ENCODE measurements at regions not wholly inside any gene's neighbourhood (a gene's known extent, or its start where the extent isn't known, plus 50 kb on each side); places are given as distances from the start of the nearest gene placed in this dataset.

DNA sequence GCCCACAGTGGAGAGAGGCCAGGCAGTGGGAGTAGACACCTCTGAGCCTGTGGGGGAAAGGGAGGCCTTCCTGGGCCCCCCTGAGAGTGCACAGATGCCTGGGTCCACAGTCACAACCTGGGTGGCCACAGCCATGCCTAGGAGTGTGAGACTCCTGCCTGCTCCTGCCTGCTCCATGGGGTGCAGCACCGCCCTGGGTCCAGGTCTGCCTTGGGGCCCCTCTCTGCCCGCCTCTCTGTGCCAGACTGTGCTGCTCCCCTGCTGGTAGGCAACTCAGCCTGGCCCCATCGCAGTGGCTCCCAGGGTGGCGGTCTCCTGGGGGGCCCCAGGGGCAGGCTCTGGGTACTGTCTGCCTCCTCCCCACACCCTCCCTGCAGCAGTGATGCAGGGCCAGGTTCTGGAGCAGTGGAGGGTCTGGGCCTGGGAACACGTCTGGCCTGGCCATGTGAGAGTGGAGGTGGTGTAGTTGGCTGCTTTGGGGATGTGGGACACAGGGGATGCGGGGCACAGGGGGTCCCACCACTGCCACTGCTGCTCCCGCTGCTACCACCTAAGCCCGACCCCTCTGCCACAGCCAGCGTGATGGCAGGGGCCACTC lies 60.1 kb upstream of the DLX2 start:
- intact Hi-C loops (cut with DNase I), result no loop called here
- FAIRE-seq (no peak), ATAC-seq (no peak), DNase-seq (peak in 1 of 6 donors; percentile 48)
- no peaks in the 10 kb centered on the region for H3K4me1 ChIP-seq
- no peaks in the 10 kb centered on the region for H3K27me3 ChIP-seq
- TF ChIP-seq CTCF (IDR thresholded peaks at IDR 0.05), result no peak
- H3K4me3 ChIP-seq, result no peak overlapping the region
- H3K36me3 ChIP-seq, result no peaks in the 10 kb centered on the region
- H3K9me3 ChIP-seq, result no peaks in the 10 kb centered on the region
- 90 to 94% methylated on average over 7 to 9 of the region's 9 CpGs for WGBS, 2 donors
- H3K27ac ChIP-seq, result no peak overlapping the region

DNA sequence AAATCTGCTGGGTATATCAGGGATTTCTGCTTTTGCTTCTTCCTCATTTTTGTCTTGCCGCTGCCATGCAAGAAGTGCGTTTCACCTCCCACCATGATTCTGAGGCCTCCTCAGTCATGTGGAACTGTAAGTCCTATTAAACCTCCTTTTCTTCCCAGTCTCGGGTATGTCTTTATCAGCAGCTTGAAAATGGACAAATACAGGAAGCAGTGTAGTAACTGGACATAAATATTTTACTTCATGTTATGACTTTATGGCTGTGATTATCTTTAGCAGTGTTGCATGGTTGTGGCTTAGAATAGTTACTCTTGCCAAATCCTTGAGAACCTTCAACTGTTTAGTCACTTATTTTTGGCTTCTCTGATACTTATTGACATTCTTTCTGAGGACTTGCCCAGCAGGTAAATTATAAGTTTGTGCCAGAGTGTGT lies 66.2 kb upstream of the DLX2 start:
- no peak for TF ChIP-seq CTCF (IDR thresholded peaks at IDR 0.05)
- Histone ChIP-seq H3K36me3 (no peaks in the 10 kb centered on the region), H3K4me3 (no peak overlapping the region), H3K27ac (no peak overlapping the region), H3K9me3 (no peaks in the 10 kb centered on the region), H3K4me1 (peaks cover 10 to 11% (median 11%) of the 10 kb centered on the region in 3 donors), H3K27me3 (no peaks in the 10 kb centered on the region)
- DNase-seq (no peak), FAIRE-seq (peak; percentile 43), ATAC-seq (peak; percentile 35 to 68 (median 38))
- WGBS, 2 donors, result 39 to 47% methylated on average over 3 of the region's 3 CpGs
- intact Hi-C loops (cut with DNase I), result no loop called here

DNA sequence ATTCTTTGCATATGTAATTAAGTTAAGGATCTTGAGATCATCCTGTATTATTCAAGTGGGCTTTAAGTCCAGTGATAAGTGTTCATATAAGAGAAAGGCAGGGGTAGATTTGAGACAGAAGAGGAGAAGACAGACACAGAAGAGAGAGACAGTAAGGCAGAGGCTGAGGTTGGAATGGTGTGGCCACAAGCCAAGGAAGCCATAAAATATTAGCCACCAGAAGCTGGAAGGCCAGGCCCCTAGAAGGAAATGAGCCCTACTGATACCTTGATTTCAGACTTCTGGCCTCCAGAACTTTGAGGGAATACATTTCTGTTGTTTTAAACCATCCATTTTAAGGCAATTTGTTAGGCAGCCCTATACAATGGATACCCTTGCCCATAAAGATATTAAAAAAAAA lies 66.9 kb upstream of the DLX2 start:
- no peak for DNase-seq
- no peak overlapping the region for H3K27ac ChIP-seq
- intact Hi-C loops (cut with DNase I), result loop anchor here in 2 of 3 donors (5.0 to 10.0 kb wide), 2 partner anchors 293 to 295 kb away; no protein-coding TSS in a partner anchor

DNA sequence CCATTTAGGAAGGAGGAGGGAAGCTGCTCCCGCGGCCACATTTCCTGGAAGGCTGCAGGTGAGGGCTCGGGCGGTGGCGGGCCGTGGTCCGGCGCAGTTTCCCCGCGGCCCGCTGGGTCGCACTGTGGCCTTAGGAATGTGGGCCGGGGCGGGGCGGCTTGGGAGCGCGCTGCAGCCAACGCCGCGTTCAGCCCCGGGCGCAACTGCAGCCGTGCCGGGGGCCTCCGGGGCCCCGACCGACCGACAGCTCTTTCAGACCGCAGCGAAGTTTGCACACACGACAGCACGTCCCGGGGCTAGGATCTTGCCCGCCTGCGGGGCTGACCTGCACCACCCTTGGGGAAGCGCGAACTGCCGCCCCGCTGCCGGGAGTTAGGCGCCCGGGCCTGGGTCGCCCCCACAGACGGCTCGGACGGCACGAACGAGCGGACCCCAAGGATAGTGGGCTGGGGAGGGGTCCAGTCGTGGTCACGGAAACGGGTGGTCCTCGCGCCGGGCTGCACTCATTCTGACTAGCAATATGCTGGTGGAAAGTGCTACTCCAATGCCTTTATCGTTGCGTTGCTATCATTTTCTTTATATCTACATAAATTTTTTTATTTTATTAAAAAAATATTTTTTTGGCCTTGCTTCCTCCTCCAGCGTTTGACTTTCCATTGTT lies 69.9 kb upstream of the DLX2 start:
- intact Hi-C loops (cut with DNase I), result loop anchor here in 2 of 3 donors (5.0 to 10.0 kb wide), 2 partner anchors 290 to 292 kb away; no protein-coding TSS in a partner anchor
- Histone ChIP-seq H3K4me3 (peak overlapping the region; percentile 29 to 68 (median 58)), H3K27me3 (no peaks in the 10 kb centered on the region), H3K36me3 (no peaks in the 10 kb centered on the region), H3K27ac (no peak overlapping the region), H3K4me1 (peaks cover 10 to 11% (median 11%) of the 10 kb centered on the region in 3 donors), H3K9me3 (no peaks in the 10 kb centered on the region)
- peak; percentile 42 to 89 (median 79) for TF ChIP-seq CTCF (IDR thresholded peaks at IDR 0.05)
- ATAC-seq, result peak; percentile 99 to 100 (median 100)
- WGBS, 2 donors, result 1% methylated on average over 51 to 58 of the region's 58 CpGs
- DNase-seq, result peak; percentile 69 to 93 (median 83)
- no peak for FAIRE-seq

More for the DNA sequence above, 66.9 kb upstream of the DLX2 start:
- TF ChIP-seq CTCF (IDR thresholded peaks at IDR 0.05), result no peak
- ATAC-seq, result no peak
- no peaks in the 10 kb centered on the region for H3K36me3 ChIP-seq
- H3K9me3 ChIP-seq, result no peaks in the 10 kb centered on the region
- peaks cover 10 to 11% (median 11%) of the 10 kb centered on the region in 3 donors for H3K4me1 ChIP-seq
- no peak overlapping the region for H3K4me3 ChIP-seq
- H3K27me3 ChIP-seq, result no peaks in the 10 kb centered on the region
- no peak for FAIRE-seq
